ENCODE measurements at regions not wholly inside any gene's neighbourhood (a gene's known extent, or its start where the extent isn't known, plus 50 kb on each side); places are given as distances from the start of the nearest gene placed in this dataset.
"Not testable (repeated sequence)": the region's sequence is repeated elsewhere in the genome, so short reads cannot be mapped to it uniquely, and the experiment has no call there.

DNA sequence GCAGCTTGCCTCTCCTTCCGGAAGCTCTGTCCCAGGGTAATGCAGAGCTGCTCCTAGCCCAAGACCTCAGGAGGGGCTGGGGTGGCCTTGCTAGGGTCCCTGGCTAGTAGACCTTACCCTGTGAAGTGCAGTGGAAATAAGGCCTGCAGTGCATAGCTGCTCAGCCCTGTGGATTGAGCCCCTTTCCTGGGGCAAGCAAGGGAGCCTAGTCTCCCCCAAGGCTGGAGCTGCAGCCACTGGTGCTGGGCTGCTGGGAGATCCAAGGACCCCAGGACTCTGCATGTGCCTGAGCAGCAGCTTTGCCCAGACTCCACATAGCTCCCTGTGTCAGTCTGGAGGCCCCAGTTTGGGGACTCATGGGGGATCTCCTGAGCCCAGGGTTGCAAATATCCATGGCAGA lies 57.9 kb downstream of the FANCF start:
- DNase-seq (ENCODE audit: low spot score) = no peak

- no peak for DNase-seq (ENCODE audit: low spot score)
Observed at GRCh38 chr11:22566293-22566692, 59.3 kb downstream of the FANCF start.

GRCh38 chr11:22561283-22561682 lies 64.3 kb downstream of the FANCF start:
- DNase-seq (ENCODE audit: low spot score) = peak; percentile 66

GRCh38 chr11:22559416-22559815 lies 66.2 kb downstream of the FANCF start:
- no peak for DNase-seq (ENCODE audit: low spot score)

DNA sequence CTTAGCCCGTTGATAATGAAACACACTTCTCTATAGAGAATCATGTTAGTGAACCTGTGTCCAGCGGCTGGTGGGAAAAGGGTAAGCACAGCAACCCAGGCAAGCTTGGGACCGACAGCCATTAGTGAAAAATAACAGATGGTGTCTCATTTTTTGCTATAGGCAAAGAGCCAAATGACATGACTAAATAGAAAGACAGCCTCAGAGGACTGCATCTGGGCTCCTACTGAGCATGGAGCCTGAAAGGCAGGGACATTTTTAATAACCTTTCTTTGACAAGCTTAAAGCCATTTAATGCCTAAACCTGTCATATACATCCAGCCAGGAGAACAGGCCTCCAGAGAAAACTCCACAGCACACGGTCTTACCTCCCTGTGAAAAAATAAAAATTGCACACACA lies 67.0 kb downstream of the FANCF start:
- DNase-seq (ENCODE audit: low spot score) = peak; percentile 49

- no peak for DNase-seq (ENCODE audit: low spot score)
Observed at GRCh38 chr11:22556381-22556780, 69.2 kb downstream of the FANCF start.

GRCh38 chr11:22555881-22556280 lies 69.7 kb downstream of the FANCF start:
- DNase-seq (ENCODE audit: low spot score) = no peak

- DNase-seq (ENCODE audit: low spot score) = no peak
Observed at GRCh38 chr11:22554221-22554620, 71.4 kb downstream of the FANCF start.

GRCh38 chr11:22552885-22553284 lies 72.7 kb downstream of the FANCF start:
- DNase-seq (ENCODE audit: low spot score) = no peak

DNA sequence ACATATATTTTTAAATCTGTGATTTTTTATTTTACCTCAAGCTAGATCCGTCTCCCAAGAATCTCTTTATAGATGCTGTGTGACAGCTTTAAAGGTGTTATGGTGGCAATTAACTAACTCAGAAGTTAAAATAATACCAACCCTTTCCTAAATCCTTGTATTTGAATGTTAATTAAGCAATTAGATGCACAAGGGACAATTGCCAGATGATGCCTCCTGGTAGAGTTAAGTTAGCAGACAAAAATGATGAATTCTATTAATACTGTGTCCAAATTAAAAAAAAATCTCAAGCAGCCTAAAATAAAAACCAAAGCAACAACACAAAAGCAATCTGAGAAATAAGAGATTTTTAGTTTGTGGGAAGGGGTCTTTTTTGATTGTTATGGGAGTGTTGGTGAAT lies 78.9 kb downstream of the FANCF start:
- no peak for DNase-seq (ENCODE audit: low spot score)

- DNase-seq (ENCODE audit: low spot score) = no peak
Observed at GRCh38 chr11:22543261-22543660, 82.4 kb downstream of the FANCF start.

DNA sequence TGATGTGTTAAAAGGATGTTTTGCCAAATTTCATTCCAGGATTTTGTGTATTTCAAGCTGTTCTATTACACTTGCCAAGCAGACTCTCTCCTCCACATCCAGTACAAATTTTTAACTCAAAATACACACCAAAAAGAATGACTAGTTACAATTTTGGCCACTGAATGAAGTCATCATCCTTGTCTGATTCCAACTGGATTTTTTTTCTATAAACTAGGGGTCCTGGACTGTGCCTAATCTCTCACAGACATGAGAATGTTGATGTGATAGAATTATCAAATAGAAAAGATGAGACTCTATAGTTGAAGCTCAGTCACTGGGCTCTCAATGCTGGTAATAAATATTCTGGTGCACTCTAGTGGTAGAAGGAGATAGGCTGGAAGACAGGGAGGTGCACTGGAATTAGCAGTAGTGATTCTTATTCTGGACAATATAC lies 85.8 kb downstream of the FANCF start:
- DNase-seq (ENCODE audit: low spot score) = peak; percentile 41

DNA sequence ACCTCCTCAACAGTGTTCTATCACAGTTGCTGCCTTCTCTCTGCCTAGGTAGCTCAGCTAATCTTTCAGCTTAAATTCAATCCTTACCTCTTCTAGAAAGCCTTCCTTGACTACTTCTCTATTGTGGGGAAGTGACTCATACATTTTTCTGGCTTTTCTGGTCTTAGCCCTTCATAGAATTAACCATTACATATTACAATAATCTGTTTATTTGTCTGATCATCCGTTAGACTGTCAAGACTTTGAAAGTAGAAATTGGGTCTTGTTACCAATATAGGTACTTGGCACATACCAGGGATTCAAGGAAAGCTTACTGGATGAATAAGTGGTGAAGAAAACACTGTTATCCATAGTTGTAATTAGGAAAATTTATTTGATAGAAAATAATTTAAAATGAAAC lies 89.6 kb downstream of the FANCF start:
- DNase-seq (ENCODE audit: low spot score) = no peak

DNA sequence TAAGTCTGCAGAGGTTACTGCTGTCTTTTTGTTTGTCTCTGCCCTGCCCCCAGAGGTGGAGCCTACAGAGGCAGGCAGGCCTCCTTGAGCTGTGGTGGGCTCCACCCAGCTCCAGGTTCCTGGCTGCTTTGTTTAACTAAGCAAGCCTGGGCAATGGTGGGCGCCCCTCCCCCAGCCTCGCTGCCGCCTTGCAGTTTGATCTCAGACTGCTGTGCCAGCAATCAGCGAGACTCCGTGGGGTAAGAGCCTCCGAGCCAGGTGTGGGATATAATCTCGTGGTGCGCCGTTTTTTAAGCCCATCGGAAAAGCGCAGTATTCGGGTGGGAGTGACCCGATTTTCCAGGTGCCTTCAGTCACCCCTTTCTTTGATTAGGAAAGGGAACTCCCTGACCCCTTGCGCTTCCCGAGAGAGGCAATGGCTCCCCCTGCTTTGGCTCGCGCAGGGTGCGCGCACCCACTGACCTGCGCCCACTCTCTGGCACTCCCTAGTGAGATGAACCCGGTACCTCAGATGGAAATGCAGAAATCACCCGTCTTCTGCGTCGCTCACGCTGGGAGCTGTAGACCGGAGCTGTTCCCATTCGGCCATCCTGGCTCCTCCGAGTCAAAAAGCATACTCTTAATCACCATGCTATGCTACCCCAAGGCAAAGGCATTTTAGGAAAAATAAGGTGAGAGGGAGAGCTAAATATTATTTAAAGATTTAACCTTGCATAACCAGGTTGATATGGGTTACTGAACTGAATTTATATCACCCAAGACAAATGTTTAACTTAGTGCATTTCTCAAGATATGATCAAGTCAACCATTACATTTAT lies 96.8 kb downstream of the FANCF start:
- not testable (repeated sequence) for DNase-seq (ENCODE audit: low spot score)

DNA sequence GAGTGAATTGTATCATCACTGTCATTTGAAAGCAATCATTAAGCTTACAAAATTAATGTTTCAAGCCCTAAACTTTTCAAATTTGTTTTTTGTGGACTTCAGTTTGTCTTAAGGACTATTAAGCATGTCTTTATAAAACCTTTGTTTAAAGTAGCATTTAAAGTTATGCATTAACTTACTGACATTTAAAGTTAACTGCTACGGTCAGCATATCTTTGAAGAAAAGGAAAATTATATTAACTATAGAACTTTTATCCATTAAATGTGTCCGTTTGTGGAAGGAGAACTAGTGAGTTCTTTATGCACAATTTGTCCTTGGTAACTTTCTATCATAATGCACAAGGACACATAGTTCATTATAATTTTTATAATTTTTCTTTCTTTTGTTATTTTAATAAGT lies 103.4 kb downstream of the FANCF start:
- no peak for DNase-seq (ENCODE audit: low spot score)

- DNase-seq (ENCODE audit: low spot score) = peak; percentile 15
Observed at GRCh38 chr11:22521226-22521625, 104.4 kb downstream of the FANCF start.

DNA sequence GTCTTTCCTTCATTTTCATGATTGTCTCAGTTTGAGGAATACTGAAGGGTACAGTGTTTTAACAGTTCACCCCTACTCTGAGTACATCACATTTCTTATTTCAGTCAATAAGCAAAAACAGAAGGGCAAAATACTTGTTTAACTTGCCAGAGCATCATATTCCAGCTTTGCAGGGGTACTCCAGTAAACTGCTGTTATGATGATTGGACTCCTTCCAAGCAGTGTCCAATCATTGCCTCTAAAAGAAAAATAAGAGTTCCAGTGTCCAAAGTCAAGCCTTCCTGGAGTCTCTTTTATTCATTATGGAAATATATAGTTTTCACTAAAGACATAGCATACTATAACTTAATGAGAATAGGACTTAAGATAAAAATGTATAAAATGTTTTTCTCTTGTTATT lies 105.1 kb downstream of the FANCF start:
- DNase-seq (ENCODE audit: low spot score) = no peak

GRCh38 chr11:22518344-22518743 lies 107.3 kb downstream of the FANCF start:
- DNase-seq (ENCODE audit: low spot score) = not testable (repeated sequence)

DNA sequence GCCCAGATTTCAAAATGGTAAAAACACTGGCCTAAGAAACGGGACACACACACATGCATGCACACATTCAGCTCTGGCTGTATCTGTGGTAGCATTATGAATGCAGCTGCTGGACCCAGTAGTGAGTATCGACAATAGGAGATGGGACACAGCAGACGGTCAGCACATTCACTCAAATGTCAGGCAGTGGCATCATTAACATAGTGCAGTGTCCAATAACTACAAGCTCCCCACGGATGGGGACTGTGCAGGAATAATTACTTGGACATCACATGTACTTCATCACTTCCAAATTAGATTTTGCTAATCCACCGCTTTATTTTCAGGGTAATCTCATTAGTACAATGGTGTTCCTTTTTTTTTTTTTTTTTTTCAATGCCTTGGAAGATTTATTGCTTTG lies 109.5 kb downstream of the FANCF start:
- peak; percentile 93 for DNase-seq (ENCODE audit: low spot score)

- no peak for DNase-seq (ENCODE audit: low spot score)
Observed at GRCh38 chr11:22512457-22512856, 113.2 kb downstream of the FANCF start.

GRCh38 chr11:22510741-22511140 lies 114.9 kb downstream of the FANCF start:
- no peak for DNase-seq (ENCODE audit: low spot score)

- no peak for DNase-seq (ENCODE audit: low spot score)
Observed at GRCh38 chr11:22510010-22510409, 115.6 kb downstream of the FANCF start.

- no peak for DNase-seq (ENCODE audit: low spot score)
Observed at GRCh38 chr11:22508665-22509064, 117.0 kb downstream of the FANCF start.

DNA sequence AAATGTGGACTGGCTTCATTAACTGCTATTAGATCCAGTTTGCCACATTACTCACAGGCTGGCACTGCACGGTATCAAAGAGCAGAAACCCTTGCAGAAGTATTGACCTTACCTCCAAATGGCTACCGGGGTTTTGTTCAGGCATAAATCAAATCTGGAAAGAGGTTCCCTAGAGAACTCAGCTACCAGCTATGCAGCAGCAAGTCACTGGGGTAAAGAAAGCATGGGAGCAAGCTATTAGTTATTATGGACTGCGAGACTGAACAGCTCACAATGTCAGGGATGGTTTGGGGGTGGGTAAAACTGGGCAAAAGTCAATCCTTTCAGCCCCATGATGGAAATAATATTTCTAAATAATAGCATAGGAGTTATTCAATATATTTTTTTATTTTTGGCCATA lies 128.1 kb downstream of the FANCF start:
- no peak for DNase-seq (ENCODE audit: low spot score)

Data from SK-N-DZ (cell line).